GM18868 (cell line): ENCODE measurements at regions not wholly inside any gene's neighbourhood (a gene's known extent, or its start where the extent isn't known, plus 50 kb on each side); places are given as distances from the start of the nearest gene placed in this dataset.
"Not testable (repeated sequence)": the region's sequence is repeated elsewhere in the genome, so short reads cannot be mapped to it uniquely, and the experiment has no call there.

ENCODE experiments used
- ATAC-seq: cut with Tn5 transposase; IDR thresholded peaks from one replicate; pipeline ENCODE4 v1.9.1; 2021; ENCODE audit warnings: mild to moderate bottlenecking, moderate library complexity; ENCODE audit not compliant: unreplicated experiment

- ATAC-seq, result no peak
Observed at GRCh38 chr15:35286721-35287120, 201.6 kb upstream of the NANOGP8 start.

GRCh38 chr15:35282965-35283496 is 197.9 kb upstream of the NANOGP8 start:
- ATAC-seq, result no peak

- no peak for ATAC-seq
Observed at GRCh38 chr15:35281515-35281914, 196.4 kb upstream of the NANOGP8 start.

- no peak for ATAC-seq
Observed at GRCh38 chr15:35279811-35280210, 194.7 kb upstream of the NANOGP8 start.

GRCh38 chr15:35271371-35272043 is 186.4 kb upstream of the NANOGP8 start:
- ATAC-seq, result no peak

- no peak for ATAC-seq
Observed at GRCh38 chr15:35260941-35261340, 175.8 kb upstream of the NANOGP8 start.

GRCh38 chr15:35260274-35260673 is 175.2 kb upstream of the NANOGP8 start:
- not testable (repeated sequence) for ATAC-seq

GRCh38 chr15:35256551-35256950 is 171.5 kb upstream of the NANOGP8 start:
- no peak for ATAC-seq

GRCh38 chr15:35256141-35256540 is 171.0 kb upstream of the NANOGP8 start:
- ATAC-seq, result no peak

GRCh38 chr15:35254908-35255307 is 169.8 kb upstream of the NANOGP8 start:
- ATAC-seq, result not testable (repeated sequence)

GRCh38 chr15:35254062-35254461 is 169.0 kb upstream of the NANOGP8 start:
- no peak for ATAC-seq

- no peak for ATAC-seq
Observed at GRCh38 chr15:35252351-35252865, 167.3 kb upstream of the NANOGP8 start.

GRCh38 chr15:35247150-35247549 is 162.1 kb upstream of the NANOGP8 start:
- no peak for ATAC-seq

GRCh38 chr15:35246451-35246850 is 161.4 kb upstream of the NANOGP8 start:
- ATAC-seq, result no peak

GRCh38 chr15:35245681-35246080 is 160.6 kb upstream of the NANOGP8 start:
- ATAC-seq, result not testable (repeated sequence)

GRCh38 chr15:35244227-35244626 is 159.1 kb upstream of the NANOGP8 start:
- ATAC-seq, result no peak

GRCh38 chr15:35243758-35244157 is 158.7 kb upstream of the NANOGP8 start:
- ATAC-seq, result no peak

GRCh38 chr15:35239693-35240092 is 154.6 kb upstream of the NANOGP8 start:
- ATAC-seq, result not testable (repeated sequence)

- ATAC-seq, result not testable (repeated sequence)
Observed at GRCh38 chr15:35238448-35238847, 153.4 kb upstream of the NANOGP8 start.

- no peak for ATAC-seq
Observed at GRCh38 chr15:35229085-35229484, 144.0 kb upstream of the NANOGP8 start.

- ATAC-seq, result no peak
Observed at GRCh38 chr15:35218215-35218614, 133.1 kb upstream of the NANOGP8 start.

GRCh38 chr15:35215093-35215492 is 130.0 kb upstream of the NANOGP8 start:
- ATAC-seq, result no peak
